ENCODE measurements at regions not wholly inside any gene's neighbourhood (a gene's known extent, or its start where the extent isn't known, plus 50 kb on each side); places are given as distances from the start of the nearest gene placed in this dataset.

GRCh38 chr17:36661047-36661666 lies 59.8 kb downstream of the MRM1 start:
- no peak overlapping the region for H3K9ac ChIP-seq (ENCODE audit: low read depth, low read length)
- H3K9me3 ChIP-seq (ENCODE audit: control insufficient read depth, insufficient read depth, low read length), result no peaks in the 10 kb centered on the region
- H3K4me1 ChIP-seq (ENCODE audit: insufficient read depth, low read length), result peaks cover 8% of the 10 kb centered on the region; the same call in 1 of the 2 replicates
- H3K36me3 ChIP-seq (ENCODE audit: insufficient read depth, low read length), result no peaks in the 10 kb centered on the region

GRCh38 chr17:36661688-36662087 lies 60.3 kb downstream of the MRM1 start:
- no peaks in the 10 kb centered on the region for H3K36me3 ChIP-seq (ENCODE audit: insufficient read depth, low read length)
- no peak overlapping the region for H3K9ac ChIP-seq (ENCODE audit: low read depth, low read length)
- peaks cover 8% of the 10 kb centered on the region; the same call in 1 of the 2 replicates for H3K4me1 ChIP-seq (ENCODE audit: insufficient read depth, low read length)
- no peaks in the 10 kb centered on the region for H3K9me3 ChIP-seq (ENCODE audit: control insufficient read depth, insufficient read depth, low read length)

GRCh38 chr17:36665417-36665816 lies 64.0 kb downstream of the MRM1 start:
- Histone ChIP-seq H3K9me3 (ENCODE audit: control insufficient read depth, insufficient read depth, low read length) (no peaks in the 10 kb centered on the region), H3K4me1 (ENCODE audit: insufficient read depth, low read length) (peaks cover 12% of the 10 kb centered on the region; the same call in 1 of the 2 replicates), H3K36me3 (ENCODE audit: insufficient read depth, low read length) (no peaks in the 10 kb centered on the region), H3K9ac (ENCODE audit: low read depth, low read length) (no peak overlapping the region)

- H3K9ac ChIP-seq (ENCODE audit: low read depth, low read length), result no peak overlapping the region
These were observed 66.5 kb downstream of the MRM1 start for GRCh38 chr17:36667922-36668321.

GRCh38 chr17:36668824-36669223 lies 67.4 kb downstream of the MRM1 start:
- no peaks in the 10 kb centered on the region for H3K36me3 ChIP-seq (ENCODE audit: insufficient read depth, low read length)
- H3K9ac ChIP-seq (ENCODE audit: low read depth, low read length), result no peak overlapping the region

More at GRCh38 chr17:36667922-36668321, 66.5 kb downstream of the MRM1 start:
- H3K9me3 ChIP-seq (ENCODE audit: control insufficient read depth, insufficient read depth, low read length), result no peaks in the 10 kb centered on the region
- H3K4me1 ChIP-seq (ENCODE audit: insufficient read depth, low read length), result peaks cover 12% of the 10 kb centered on the region; the same call in 1 of the 2 replicates
- H3K36me3 ChIP-seq (ENCODE audit: insufficient read depth, low read length), result no peaks in the 10 kb centered on the region

GRCh38 chr17:36671144-36671543 lies 69.8 kb downstream of the MRM1 start:
- H3K4me1 ChIP-seq (ENCODE audit: insufficient read depth, low read length), result 0 out of 2 replicates have a peak, but pooled peaks cover 4% of the 10 kb centered on the region
- H3K36me3 ChIP-seq (ENCODE audit: insufficient read depth, low read length), result no peaks in the 10 kb centered on the region
- no peaks in the 10 kb centered on the region for H3K9me3 ChIP-seq (ENCODE audit: control insufficient read depth, insufficient read depth, low read length)
- no peak overlapping the region for H3K9ac ChIP-seq (ENCODE audit: low read depth, low read length)

More at GRCh38 chr17:36668824-36669223, 67.4 kb downstream of the MRM1 start:
- no peaks in the 10 kb centered on the region for H3K9me3 ChIP-seq (ENCODE audit: control insufficient read depth, insufficient read depth, low read length)
- peaks cover 12% of the 10 kb centered on the region; the same call in 1 of the 2 replicates for H3K4me1 ChIP-seq (ENCODE audit: insufficient read depth, low read length)

GRCh38 chr17:36672403-36672918 lies 71.1 kb downstream of the MRM1 start:
- no peaks in the 10 kb centered on the region for H3K9me3 ChIP-seq (ENCODE audit: control insufficient read depth, insufficient read depth, low read length)
- 0 out of 2 replicates have a peak, but pooled peaks cover 4% of the 10 kb centered on the region for H3K4me1 ChIP-seq (ENCODE audit: insufficient read depth, low read length)

GRCh38 chr17:36673068-36673467 lies 71.7 kb downstream of the MRM1 start:
- H3K4me1 ChIP-seq (ENCODE audit: insufficient read depth, low read length), result 0 out of 2 replicates have a peak, but pooled peaks cover 1% of the 10 kb centered on the region
- H3K9ac ChIP-seq (ENCODE audit: low read depth, low read length), result no peak overlapping the region
- no peaks in the 10 kb centered on the region for H3K36me3 ChIP-seq (ENCODE audit: insufficient read depth, low read length)
- H3K9me3 ChIP-seq (ENCODE audit: control insufficient read depth, insufficient read depth, low read length), result no peaks in the 10 kb centered on the region

More at GRCh38 chr17:36672403-36672918, 71.1 kb downstream of the MRM1 start:
- Histone ChIP-seq H3K36me3 (ENCODE audit: insufficient read depth, low read length) (no peaks in the 10 kb centered on the region), H3K9ac (ENCODE audit: low read depth, low read length) (no peak overlapping the region)

GRCh38 chr17:36673637-36674277 lies 72.4 kb downstream of the MRM1 start:
- Histone ChIP-seq H3K9ac (ENCODE audit: low read depth, low read length) (no peak overlapping the region), H3K9me3 (ENCODE audit: control insufficient read depth, insufficient read depth, low read length) (no peaks in the 10 kb centered on the region), H3K4me1 (ENCODE audit: insufficient read depth, low read length) (no peaks in the 10 kb centered on the region), H3K36me3 (ENCODE audit: insufficient read depth, low read length) (no peaks in the 10 kb centered on the region)

- H3K9me3 ChIP-seq (ENCODE audit: control insufficient read depth, insufficient read depth, low read length), result no peaks in the 10 kb centered on the region
- H3K36me3 ChIP-seq (ENCODE audit: insufficient read depth, low read length), result no peaks in the 10 kb centered on the region
- H3K4me1 ChIP-seq (ENCODE audit: insufficient read depth, low read length), result no peaks in the 10 kb centered on the region
- no peak overlapping the region for H3K9ac ChIP-seq (ENCODE audit: low read depth, low read length)
These were observed 72.9 kb downstream of the MRM1 start for GRCh38 chr17:36674278-36674650.

- Histone ChIP-seq H3K9me3 (ENCODE audit: control insufficient read depth, insufficient read depth, low read length) (no peaks in the 10 kb centered on the region), H3K9ac (ENCODE audit: low read depth, low read length) (no peak overlapping the region), H3K4me1 (ENCODE audit: insufficient read depth, low read length) (0 out of 2 replicates have a peak, but pooled peaks cover 5% of the 10 kb centered on the region), H3K36me3 (ENCODE audit: insufficient read depth, low read length) (no peaks in the 10 kb centered on the region)
These were observed 73.9 kb downstream of the MRM1 start for GRCh38 chr17:36675250-36675649.

GRCh38 chr17:36675786-36676185 lies 74.4 kb downstream of the MRM1 start:
- no peaks in the 10 kb centered on the region for H3K36me3 ChIP-seq (ENCODE audit: insufficient read depth, low read length)
- no peaks in the 10 kb centered on the region for H3K9me3 ChIP-seq (ENCODE audit: control insufficient read depth, insufficient read depth, low read length)
- 0 out of 2 replicates have a peak, but pooled peaks cover 6% of the 10 kb centered on the region for H3K4me1 ChIP-seq (ENCODE audit: insufficient read depth, low read length)
- H3K9ac ChIP-seq (ENCODE audit: low read depth, low read length), result no peak overlapping the region

- H3K36me3 ChIP-seq (ENCODE audit: insufficient read depth, low read length), result no peaks in the 10 kb centered on the region
- H3K4me1 ChIP-seq (ENCODE audit: insufficient read depth, low read length), result peaks cover 10% of the 10 kb centered on the region; the same call in 1 of the 2 replicates
- no peak overlapping the region for H3K9ac ChIP-seq (ENCODE audit: low read depth, low read length)
- H3K9me3 ChIP-seq (ENCODE audit: control insufficient read depth, insufficient read depth, low read length), result no peaks in the 10 kb centered on the region
These were observed 78.6 kb downstream of the MRM1 start for GRCh38 chr17:36679815-36680467.

- H3K4me1 ChIP-seq (ENCODE audit: insufficient read depth, low read length), result peaks cover 10% of the 10 kb centered on the region; the same call in 1 of the 2 replicates
- no peaks in the 10 kb centered on the region for H3K9me3 ChIP-seq (ENCODE audit: control insufficient read depth, insufficient read depth, low read length)
- no peak overlapping the region for H3K9ac ChIP-seq (ENCODE audit: low read depth, low read length)
- H3K36me3 ChIP-seq (ENCODE audit: insufficient read depth, low read length), result no peaks in the 10 kb centered on the region
These were observed 79.4 kb downstream of the MRM1 start for GRCh38 chr17:36680701-36681202.
